ENCODE measurements at regions not wholly inside any gene's neighbourhood (a gene's known extent, or its start where the extent isn't known, plus 50 kb on each side); places are given as distances from the start of the nearest gene placed in this dataset.

- TF ChIP-seq CTCF (IDR thresholded peaks at IDR 0.05; ENCODE audit: low read depth, low read length) (no peak), EZH2phosphoT487 (IDR thresholded peaks at IDR 0.05; ENCODE audit: low read depth) (no peak)
Observed at GRCh38 chr2:13550285-13551231, 833.8 kb downstream of the TRIB2 start.

Data from OCI-LY3 (cell line).